ENCODE measurements at regions not wholly inside any gene's neighbourhood (a gene's known extent, or its start where the extent isn't known, plus 50 kb on each side); places are given as distances from the start of the nearest gene placed in this dataset.

DNA sequence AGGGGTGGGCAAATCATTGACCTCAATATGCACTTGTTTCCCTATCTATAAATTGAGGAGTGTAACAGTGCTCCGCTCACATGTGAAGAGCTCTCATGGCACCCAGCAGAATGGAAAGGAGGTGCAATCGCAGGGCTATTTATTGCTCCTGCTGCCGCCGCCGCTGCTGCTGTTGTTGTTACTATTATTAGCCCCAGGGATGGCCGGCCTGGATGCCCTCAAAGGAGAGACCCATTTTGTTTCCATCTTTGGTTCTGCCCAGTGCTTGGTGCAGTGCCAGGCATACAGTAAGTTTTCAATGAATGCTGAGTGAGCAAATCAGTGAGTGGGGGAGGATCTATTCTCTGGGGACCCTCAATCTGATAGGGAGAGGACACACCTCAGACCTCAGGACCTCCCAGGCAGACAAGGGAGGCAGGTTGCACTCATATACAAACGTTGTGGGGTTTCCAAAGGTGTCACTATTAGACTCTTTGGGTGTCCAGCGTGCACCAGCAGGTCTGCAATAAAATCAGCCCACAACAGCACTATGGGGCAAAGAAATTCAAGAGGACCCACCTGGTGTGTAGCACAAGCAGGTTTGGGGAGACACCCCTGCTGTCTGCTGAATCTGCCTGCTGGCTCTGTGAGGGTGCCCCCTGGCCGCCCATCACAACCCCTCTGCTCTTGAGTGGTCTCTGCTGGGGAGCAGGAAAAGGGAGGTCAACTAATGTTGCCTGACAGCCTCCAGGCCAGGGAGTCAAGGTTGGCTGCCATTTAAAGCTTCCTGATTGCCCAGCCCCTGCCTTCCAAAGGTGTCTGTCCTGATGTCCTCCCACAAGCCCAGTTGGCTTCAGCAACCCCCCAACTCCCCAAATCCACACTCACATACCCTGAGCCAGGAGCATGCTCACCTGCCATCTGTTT is 136.3 kb downstream of the ACTL8 start:
- no peak overlapping the region for H3K4me3 Mint-ChIP-seq
- no peaks in the 10 kb centered on the region for H3K4me1 Mint-ChIP-seq
- no peaks in the 10 kb centered on the region for H3K36me3 Mint-ChIP-seq (ENCODE audit: low read depth)
- no peak for DNase-seq
- ChIA-PET CTCF (no interaction called here), POLR2A (no interaction called here)
- no peaks in the 10 kb centered on the region for H3K9me3 Mint-ChIP-seq
- no peak overlapping the region for H3K27ac Mint-ChIP-seq
- no peaks in the 10 kb centered on the region for H3K27me3 Mint-ChIP-seq

GRCh38 chr1:17892225-17892624 is 137.1 kb downstream of the ACTL8 start:
- Mint-ChIP-seq H3K27me3 (no peaks in the 10 kb centered on the region), H3K9me3 (no peaks in the 10 kb centered on the region), H3K27ac (no peak overlapping the region), H3K4me3 (no peak overlapping the region), H3K36me3 (ENCODE audit: low read depth) (no peaks in the 10 kb centered on the region), H3K4me1 (no peaks in the 10 kb centered on the region)
- CTCF ChIA-PET = no interaction called here
- DNase-seq = no peak
- POLR2A ChIA-PET = no interaction called here

DNA sequence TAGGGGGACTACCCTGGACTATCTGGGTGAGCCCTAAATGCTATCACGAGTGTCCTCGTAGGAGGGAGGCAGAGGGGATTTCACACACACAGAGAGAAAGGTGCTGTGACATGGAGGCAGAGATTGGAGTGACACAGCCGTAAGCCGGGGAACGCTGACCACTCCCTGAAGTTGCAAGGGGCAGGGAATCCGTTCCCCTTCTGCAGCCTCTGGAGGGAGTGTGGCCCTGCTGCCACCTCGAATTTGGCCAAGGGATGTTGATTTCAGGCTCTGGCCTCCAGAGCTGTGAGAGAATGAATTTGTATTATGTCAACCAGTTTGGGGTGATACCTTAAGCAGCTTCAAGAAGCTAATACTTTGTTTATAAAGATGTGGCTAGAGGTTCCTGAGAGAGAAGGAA is 137.7 kb downstream of the ACTL8 start:
- no peaks in the 10 kb centered on the region for H3K9me3 Mint-ChIP-seq
- CTCF ChIA-PET = no interaction called here
- H3K4me1 Mint-ChIP-seq = no peaks in the 10 kb centered on the region
- H3K27ac Mint-ChIP-seq = no peak overlapping the region
- no peaks in the 10 kb centered on the region for H3K27me3 Mint-ChIP-seq
- no peak for DNase-seq
- H3K4me3 Mint-ChIP-seq = no peak overlapping the region
- H3K36me3 Mint-ChIP-seq (ENCODE audit: low read depth) = no peaks in the 10 kb centered on the region
- POLR2A ChIA-PET = no interaction called here

- CTCF ChIA-PET = no interaction called here
- H3K9me3 Mint-ChIP-seq = no peaks in the 10 kb centered on the region
- no peaks in the 10 kb centered on the region for H3K4me1 Mint-ChIP-seq
These were observed 138.9 kb downstream of the ACTL8 start for GRCh38 chr1:17893891-17894631.

GRCh38 chr1:17895401-17895800 is 140.3 kb downstream of the ACTL8 start:
- CTCF ChIA-PET = no interaction called here
- H3K4me3 Mint-ChIP-seq = no peak overlapping the region

More at GRCh38 chr1:17893891-17894631, 138.9 kb downstream of the ACTL8 start:
- peaks cover 7% of the 10 kb centered on the region for H3K27me3 Mint-ChIP-seq
- no peak overlapping the region for H3K27ac Mint-ChIP-seq
- DNase-seq = no peak
- no peaks in the 10 kb centered on the region for H3K36me3 Mint-ChIP-seq (ENCODE audit: low read depth)
- POLR2A ChIA-PET = no interaction called here
- no peak overlapping the region for H3K4me3 Mint-ChIP-seq

GRCh38 chr1:17895986-17896385 is 140.9 kb downstream of the ACTL8 start:
- no peaks in the 10 kb centered on the region for H3K36me3 Mint-ChIP-seq (ENCODE audit: low read depth)
- peaks cover 7% of the 10 kb centered on the region for H3K27me3 Mint-ChIP-seq
- CTCF ChIA-PET = no interaction called here
- POLR2A ChIA-PET = no interaction called here
- no peak overlapping the region for H3K4me3 Mint-ChIP-seq
- no peak overlapping the region for H3K27ac Mint-ChIP-seq
- no peaks in the 10 kb centered on the region for H3K4me1 Mint-ChIP-seq
- DNase-seq = no peak
- no peaks in the 10 kb centered on the region for H3K9me3 Mint-ChIP-seq

More at GRCh38 chr1:17895401-17895800, 140.3 kb downstream of the ACTL8 start:
- Mint-ChIP-seq H3K9me3 (no peaks in the 10 kb centered on the region), H3K4me1 (no peaks in the 10 kb centered on the region), H3K36me3 (ENCODE audit: low read depth) (no peaks in the 10 kb centered on the region), H3K27me3 (peaks cover 7% of the 10 kb centered on the region), H3K27ac (no peak overlapping the region)
- no peak for DNase-seq
- POLR2A ChIA-PET = no interaction called here

DNA sequence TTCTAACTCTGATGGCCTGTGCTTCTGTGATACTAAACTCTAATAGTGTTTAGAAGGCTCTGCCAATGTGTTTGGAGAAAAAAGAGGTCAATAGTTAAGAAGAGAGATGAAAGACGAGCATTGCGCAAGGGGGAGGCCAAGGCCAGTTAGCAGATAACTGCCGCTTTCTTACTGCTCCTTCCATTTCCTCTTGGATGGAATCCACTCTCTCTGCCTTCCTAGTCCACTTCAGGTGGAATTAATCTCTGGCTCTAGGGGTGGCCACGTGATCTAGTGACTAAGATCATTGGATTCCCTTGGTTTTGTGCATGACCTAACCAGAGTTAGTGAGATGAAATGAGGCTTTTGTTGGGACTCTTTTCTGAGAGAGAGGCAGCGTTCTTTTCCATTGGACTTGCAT is 148.3 kb downstream of the ACTL8 start:
- CTCF ChIA-PET = no interaction called here
- H3K27me3 Mint-ChIP-seq = peaks cover 7% of the 10 kb centered on the region
- H3K4me1 Mint-ChIP-seq = no peaks in the 10 kb centered on the region
- no peaks in the 10 kb centered on the region for H3K9me3 Mint-ChIP-seq
- H3K4me3 Mint-ChIP-seq = no peak overlapping the region
- no peaks in the 10 kb centered on the region for H3K36me3 Mint-ChIP-seq (ENCODE audit: low read depth)
- no peak overlapping the region for H3K27ac Mint-ChIP-seq
- DNase-seq = no peak
- POLR2A ChIA-PET = no interaction called here

GRCh38 chr1:17904290-17904689 is 149.2 kb downstream of the ACTL8 start:
- ChIA-PET POLR2A (no interaction called here), CTCF (no interaction called here)
- H3K4me1 Mint-ChIP-seq = no peaks in the 10 kb centered on the region
- no peak overlapping the region for H3K4me3 Mint-ChIP-seq
- H3K27me3 Mint-ChIP-seq = peaks cover 2% of the 10 kb centered on the region
- no peak for DNase-seq
- H3K27ac Mint-ChIP-seq = no peak overlapping the region
- H3K9me3 Mint-ChIP-seq = no peaks in the 10 kb centered on the region
- no peaks in the 10 kb centered on the region for H3K36me3 Mint-ChIP-seq (ENCODE audit: low read depth)

DNA sequence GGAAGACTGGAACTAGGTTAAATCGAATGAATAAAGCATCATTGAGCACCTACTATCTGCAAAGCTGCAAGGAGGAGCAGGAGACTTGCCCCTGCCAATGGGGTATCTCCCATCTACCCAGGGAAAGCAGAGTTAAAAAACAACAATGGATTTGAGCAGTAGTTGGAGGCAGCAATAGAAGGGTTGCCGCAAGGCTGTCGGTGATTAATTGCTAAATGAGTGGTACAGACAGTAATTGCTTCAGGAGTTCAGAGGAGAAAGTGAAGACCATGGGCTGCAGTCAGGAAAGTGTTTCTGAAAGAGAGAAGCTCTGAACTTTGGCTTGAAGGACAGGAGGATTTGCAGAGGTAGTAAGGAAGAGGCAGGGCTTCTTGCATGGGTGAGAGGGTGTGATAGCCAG is 152.9 kb downstream of the ACTL8 start:
- POLR2A ChIA-PET = no interaction called here
- CTCF ChIA-PET = no interaction called here
- Mint-ChIP-seq H3K36me3 (ENCODE audit: low read depth) (no peaks in the 10 kb centered on the region), H3K9me3 (no peaks in the 10 kb centered on the region), H3K27ac (no peak overlapping the region), H3K4me1 (no peaks in the 10 kb centered on the region), H3K27me3 (peaks cover 8% of the 10 kb centered on the region), H3K4me3 (no peak overlapping the region)
- DNase-seq = no peak

DNA sequence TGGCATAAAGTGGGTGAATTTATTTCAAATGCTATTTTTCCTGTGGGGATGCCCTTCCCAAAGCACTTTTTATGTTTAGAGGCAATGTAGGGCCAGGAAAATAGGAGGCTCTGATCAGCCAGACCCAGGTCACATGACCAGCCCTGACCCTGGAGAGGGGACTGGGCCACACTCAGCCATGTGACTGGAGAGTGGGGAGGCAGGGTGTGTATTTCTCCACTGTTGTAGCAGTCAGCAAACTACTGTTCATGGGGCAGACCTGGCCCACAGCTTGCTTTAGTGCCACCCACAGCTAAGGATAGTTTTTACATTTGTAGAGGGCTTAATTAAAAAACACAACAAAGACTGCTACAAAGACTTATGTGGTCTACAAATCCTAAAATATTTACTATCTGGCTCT is 153.8 kb downstream of the ACTL8 start:
- ChIA-PET POLR2A (no interaction called here), CTCF (no interaction called here)
- H3K36me3 Mint-ChIP-seq (ENCODE audit: low read depth) = no peaks in the 10 kb centered on the region
- DNase-seq = no peak
- no peak overlapping the region for H3K4me3 Mint-ChIP-seq
- no peaks in the 10 kb centered on the region for H3K9me3 Mint-ChIP-seq
- no peaks in the 10 kb centered on the region for H3K4me1 Mint-ChIP-seq
- H3K27me3 Mint-ChIP-seq = peaks cover 8% of the 10 kb centered on the region
- no peak overlapping the region for H3K27ac Mint-ChIP-seq

- ChIA-PET POLR2A (no interaction called here), CTCF (no interaction called here)
- Mint-ChIP-seq H3K4me1 (no peaks in the 10 kb centered on the region), H3K27me3 (peaks cover 8% of the 10 kb centered on the region), H3K9me3 (no peaks in the 10 kb centered on the region), H3K36me3 (ENCODE audit: low read depth) (no peaks in the 10 kb centered on the region), H3K4me3 (no peak overlapping the region), H3K27ac (no peak overlapping the region)
- no peak for DNase-seq
These were observed 154.5 kb downstream of the ACTL8 start for GRCh38 chr1:17909634-17910033.

DNA sequence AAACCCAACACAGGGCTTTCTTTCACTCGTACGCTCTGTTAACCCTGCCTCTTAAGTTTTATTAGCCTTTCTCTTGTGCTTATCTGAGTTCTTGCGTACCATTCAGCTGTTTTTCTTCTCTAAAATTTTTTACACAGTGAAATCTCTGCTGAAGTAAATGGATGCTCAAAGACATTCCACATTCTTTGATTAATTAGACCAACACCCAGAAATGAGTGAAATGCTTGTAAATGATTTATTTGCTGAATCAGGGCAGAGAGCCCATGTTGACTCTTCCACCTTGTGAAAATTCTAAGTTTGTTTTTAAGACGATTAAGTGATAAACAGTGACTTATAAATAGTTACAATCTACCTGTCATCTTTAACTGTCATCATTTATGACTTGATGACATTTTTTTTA is 156.7 kb downstream of the ACTL8 start:
- no peak overlapping the region for H3K4me3 Mint-ChIP-seq
- DNase-seq = no peak
- no peak overlapping the region for H3K27ac Mint-ChIP-seq
- H3K9me3 Mint-ChIP-seq = no peaks in the 10 kb centered on the region
- ChIA-PET POLR2A (no interaction called here), CTCF (interaction anchor here (0.6 kb wide), 1 partner anchor 98 kb away, joined by 3 read pairs; no protein-coding TSS in a partner anchor)
- no peaks in the 10 kb centered on the region for H3K36me3 Mint-ChIP-seq (ENCODE audit: low read depth)
- H3K4me1 Mint-ChIP-seq = no peaks in the 10 kb centered on the region
- H3K27me3 Mint-ChIP-seq = peaks cover 11% of the 10 kb centered on the region

GRCh38 chr1:17912491-17912890 is 157.4 kb downstream of the ACTL8 start:
- Mint-ChIP-seq H3K27me3 (peaks cover 11% of the 10 kb centered on the region), H3K9me3 (no peaks in the 10 kb centered on the region), H3K27ac (no peak overlapping the region), H3K36me3 (ENCODE audit: low read depth) (no peaks in the 10 kb centered on the region), H3K4me3 (no peak overlapping the region), H3K4me1 (no peaks in the 10 kb centered on the region)
- ChIA-PET CTCF (no interaction called here), POLR2A (no interaction called here)
- no peak for DNase-seq
